ENCODE measurements at regions not wholly inside any gene's neighbourhood (a gene's known extent, or its start where the extent isn't known, plus 50 kb on each side); places are given as distances from the start of the nearest gene placed in this dataset.

DNA sequence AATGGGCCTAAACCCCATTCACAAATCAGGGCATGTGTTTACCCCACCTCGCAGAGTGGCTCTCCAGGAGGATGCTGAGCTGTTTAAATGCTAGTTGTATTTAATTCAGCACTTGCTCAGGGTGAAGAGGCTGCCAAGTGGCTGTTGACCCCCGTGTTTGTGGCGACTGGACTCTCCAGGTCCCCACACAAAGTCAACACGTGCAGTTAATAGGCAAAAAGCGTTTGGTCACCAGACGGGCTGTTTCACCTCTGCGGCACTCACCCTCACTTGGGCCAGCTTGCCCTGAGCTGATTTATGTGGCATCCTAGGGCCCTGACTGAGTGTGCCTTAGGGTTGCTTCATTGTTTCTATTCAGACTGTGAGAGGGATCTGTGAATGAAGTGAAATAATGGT lies 152.3 kb downstream of the GAS1 start:
- TF ChIP-seq, protein P1, sequence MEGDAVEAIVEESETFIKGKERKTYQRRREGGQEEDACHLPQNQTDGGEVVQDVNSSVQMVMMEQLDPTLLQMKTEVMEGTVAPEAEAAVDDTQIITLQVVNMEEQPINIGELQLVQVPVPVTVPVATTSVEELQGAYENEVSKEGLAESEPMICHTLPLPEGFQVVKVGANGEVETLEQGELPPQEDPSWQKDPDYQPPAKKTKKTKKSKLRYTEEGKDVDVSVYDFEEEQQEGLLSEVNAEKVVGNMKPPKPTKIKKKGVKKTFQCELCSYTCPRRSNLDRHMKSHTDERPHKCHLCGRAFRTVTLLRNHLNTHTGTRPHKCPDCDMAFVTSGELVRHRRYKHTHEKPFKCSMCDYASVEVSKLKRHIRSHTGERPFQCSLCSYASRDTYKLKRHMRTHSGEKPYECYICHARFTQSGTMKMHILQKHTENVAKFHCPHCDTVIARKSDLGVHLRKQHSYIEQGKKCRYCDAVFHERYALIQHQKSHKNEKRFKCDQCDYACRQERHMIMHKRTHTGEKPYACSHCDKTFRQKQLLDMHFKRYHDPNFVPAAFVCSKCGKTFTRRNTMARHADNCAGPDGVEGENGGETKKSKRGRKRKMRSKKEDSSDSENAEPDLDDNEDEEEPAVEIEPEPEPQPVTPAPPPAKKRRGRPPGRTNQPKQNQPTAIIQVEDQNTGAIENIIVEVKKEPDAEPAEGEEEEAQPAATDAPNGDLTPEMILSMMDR (conservative IDR thresholded peaks at IDR 0.05; ENCODE audit: low read length): no peak
- no peak for TF ChIP-seq EZH2phosphoT487 (IDR thresholded peaks at IDR 0.05; ENCODE audit: borderline replicate concordance)

Data from Loucy (cell line).